ENCODE measurements at regions not wholly inside any gene's neighbourhood (a gene's known extent, or its start where the extent isn't known, plus 50 kb on each side); places are given as distances from the start of the nearest gene placed in this dataset.
A peak's percentile ranks its signal among the peaks of the same experiment; 100 is the strongest.

GRCh38 chr4:123248085-123248659, 148.4 kb upstream of the SPRY1 start:
- H3K27ac ChIP-seq = no peak overlapping the region
- no peaks in the 10 kb centered on the region for H3K27me3 ChIP-seq (ENCODE audit: low read depth)
- no peaks in the 10 kb centered on the region for H3K36me3 ChIP-seq
- peaks cover 34% of the 10 kb centered on the region for H3K4me1 ChIP-seq
- intact Hi-C loops (cut with DNase I) = no loop called here
- TF ChIP-seq CTCF (IDR thresholded peaks at IDR 0.05) = no peak
- ATAC-seq (peak in 1 of 2 donors; percentile 48), DNase-seq (no peak)
- H3K9me3 ChIP-seq = no peaks in the 10 kb centered on the region
- H3K4me3 ChIP-seq = no peak overlapping the region

GRCh38 chr4:123249821-123250220, 146.8 kb upstream of the SPRY1 start:
- no peak for ATAC-seq

GRCh38 chr4:123250843-123251242, 145.8 kb upstream of the SPRY1 start:
- Histone ChIP-seq H3K36me3 (no peaks in the 10 kb centered on the region), H3K4me1 (peaks cover 34% of the 10 kb centered on the region), H3K9me3 (no peaks in the 10 kb centered on the region), H3K27me3 (ENCODE audit: low read depth) (no peaks in the 10 kb centered on the region), H3K27ac (no peak overlapping the region), H3K4me3 (no peak overlapping the region)
- ATAC-seq = peak; percentile 30 to 83
- TF ChIP-seq CTCF (IDR thresholded peaks at IDR 0.05) = no peak
- no peak for DNase-seq
- intact Hi-C loops (cut with DNase I) = no loop called here

More at GRCh38 chr4:123249821-123250220, 146.8 kb upstream of the SPRY1 start:
- no peak overlapping the region for H3K4me3 ChIP-seq
- no peaks in the 10 kb centered on the region for H3K27me3 ChIP-seq (ENCODE audit: low read depth)
- H3K36me3 ChIP-seq = no peaks in the 10 kb centered on the region
- peaks cover 34% of the 10 kb centered on the region for H3K4me1 ChIP-seq
- H3K27ac ChIP-seq = no peak overlapping the region
- intact Hi-C loops (cut with DNase I) = no loop called here
- H3K9me3 ChIP-seq = no peaks in the 10 kb centered on the region
- no peak for DNase-seq
- TF ChIP-seq CTCF (IDR thresholded peaks at IDR 0.05) = no peak

GRCh38 chr4:123255971-123256370, 140.6 kb upstream of the SPRY1 start:
- H3K9me3 ChIP-seq = no peaks in the 10 kb centered on the region
- peaks cover 3% of the 10 kb centered on the region for H3K4me1 ChIP-seq
- intact Hi-C loops (cut with DNase I) = no loop called here
- ATAC-seq (no peak), DNase-seq (no peak)
- TF ChIP-seq CTCF (IDR thresholded peaks at IDR 0.05) = no peak
- H3K27ac ChIP-seq = no peak overlapping the region
- H3K27me3 ChIP-seq (ENCODE audit: low read depth) = no peaks in the 10 kb centered on the region
- H3K36me3 ChIP-seq = no peaks in the 10 kb centered on the region
- H3K4me3 ChIP-seq = no peak overlapping the region

GRCh38 chr4:123256901-123257300, 139.7 kb upstream of the SPRY1 start:
- no peak for DNase-seq
- intact Hi-C loops (cut with DNase I) = no loop called here
- no peak for TF ChIP-seq CTCF (IDR thresholded peaks at IDR 0.05)

More at GRCh38 chr4:123256901-123257300, 139.7 kb upstream of the SPRY1 start:
- Histone ChIP-seq H3K36me3 (no peaks in the 10 kb centered on the region), H3K27me3 (ENCODE audit: low read depth) (no peaks in the 10 kb centered on the region), H3K4me1 (no peaks in the 10 kb centered on the region), H3K9me3 (no peaks in the 10 kb centered on the region), H3K4me3 (no peak overlapping the region), H3K27ac (no peak overlapping the region)
- ATAC-seq = no peak

Data from lower lobe of right lung (tissue), 2 donors.